Pancreas (tissue), 10 donors: ENCODE measurements at regions not wholly inside any gene's neighbourhood (a gene's known extent, or its start where the extent isn't known, plus 50 kb on each side); places are given as distances from the start of the nearest gene placed in this dataset.

ENCODE experiments used
- ATAC-seq, 4 donors: fragments of 200-7000 bp; cut with Tn5 transposase; one replicate each; pipeline versions ENCODE4 v1.8.0 to v1.9.1; 2020; ENCODE audit warnings: mild to moderate bottlenecking in 4 of 4, moderate library complexity in 4 of 4
- DNase-seq, 6 donors: peaks; one replicate each; pipeline ENCODE4 v3.0.0-alpha.2; 2020
- FAIRE-seq: peaks from 2 replicates; lab custom pipeline; 2012; peaks lifted over from hg19 to GRCh38; lab: Jason Lieb, UNC
- H3K27ac ChIP-seq, 4 donors: fragments of 200-600 bp; sonication (generic); 1 replicate in 3 of 4; 2 replicates in 1 of 4; pipeline versions ENCODE4 v1.5.0 to v1.8.0; 2020
- H3K27me3 ChIP-seq, 4 donors: fragments of 200-600 bp; one replicate each; pipeline ENCODE4 v1.8.0; 2021
- H3K36me3 ChIP-seq, 3 donors: fragments of 200-600 bp; sonication (generic) in 1 of 3; one replicate each; pipeline versions ENCODE4 v1.5.0 to v1.8.0; 2020 to 2021
- H3K4me1 ChIP-seq, 3 donors: fragments of 200-600 bp; one replicate each; pipeline ENCODE4 v1.8.0; 2021
- H3K4me3 ChIP-seq, 4 donors: fragments of 200-600 bp; sonication (generic) in 2 of 4; one replicate each; pipeline versions ENCODE4 v1.5.0 to v1.8.0; 2020 to 2021
- H3K9me3 ChIP-seq, 4 donors: fragments of 200-600 bp; one replicate each; pipeline ENCODE4 v1.8.0; 2021
- WGBS, 2 donors: extraction: QIAGEN DNeasy Blood & Tissue Kit; methylation state at CpG; one replicate each; pipeline ENCODE4 v1.1.7; 2013; 5-methylcytosine and 5-hydroxymethylcytosine counted together
- intact Hi-C, 3 donors: fragments of 100-400 bp; cut with DNase I; formaldehyde crosslinking; loops; one replicate each; pipeline versions ENCODE4 v1.11.1 to v1.14.2; 2022
- TF ChIP-seq, protein P1 (sequence below), 4 donors: fragments of 200-600 bp; sonication (generic) in 3 of 4; IDR thresholded peaks; one replicate each; pipeline versions ENCODE4 v1.5.0 to v1.8.0; 2021; ENCODE audit warnings: antibody characterized with exemption in 4 of 4
- donor health status: healthy with polysubstance abuse.
- donor health status: DM: no; HTN: no; CAD: no; lungs with moderate emphysema.
- donor health status: DM: no; HTN: no; CAD: no.
- donor health status: control.
- donor health status: control.
- donor health status: Bipolar disorder and iron deficiency.
- donor health status: DM: yes; HTN: yes; CAD: no.
- donor health status: DM: no; HTN: no; CAD: no.
- donor health status: DM: no; HTN: no; CAD: no.
- donor health status: DM: yes; HTN: yes; CAD: no.

- WGBS, 2 donors: 37 to 55% methylated on average over 2 of the region's 2 CpGs
- H3K9me3 ChIP-seq: no peaks in the 10 kb centered on the region
- FAIRE-seq (no peak), DNase-seq (no peak), ATAC-seq (no peak)
- H3K4me3 ChIP-seq: no peak overlapping the region
- no peaks in the 10 kb centered on the region for H3K27me3 ChIP-seq
- TF ChIP-seq, protein P1, sequence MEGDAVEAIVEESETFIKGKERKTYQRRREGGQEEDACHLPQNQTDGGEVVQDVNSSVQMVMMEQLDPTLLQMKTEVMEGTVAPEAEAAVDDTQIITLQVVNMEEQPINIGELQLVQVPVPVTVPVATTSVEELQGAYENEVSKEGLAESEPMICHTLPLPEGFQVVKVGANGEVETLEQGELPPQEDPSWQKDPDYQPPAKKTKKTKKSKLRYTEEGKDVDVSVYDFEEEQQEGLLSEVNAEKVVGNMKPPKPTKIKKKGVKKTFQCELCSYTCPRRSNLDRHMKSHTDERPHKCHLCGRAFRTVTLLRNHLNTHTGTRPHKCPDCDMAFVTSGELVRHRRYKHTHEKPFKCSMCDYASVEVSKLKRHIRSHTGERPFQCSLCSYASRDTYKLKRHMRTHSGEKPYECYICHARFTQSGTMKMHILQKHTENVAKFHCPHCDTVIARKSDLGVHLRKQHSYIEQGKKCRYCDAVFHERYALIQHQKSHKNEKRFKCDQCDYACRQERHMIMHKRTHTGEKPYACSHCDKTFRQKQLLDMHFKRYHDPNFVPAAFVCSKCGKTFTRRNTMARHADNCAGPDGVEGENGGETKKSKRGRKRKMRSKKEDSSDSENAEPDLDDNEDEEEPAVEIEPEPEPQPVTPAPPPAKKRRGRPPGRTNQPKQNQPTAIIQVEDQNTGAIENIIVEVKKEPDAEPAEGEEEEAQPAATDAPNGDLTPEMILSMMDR (IDR thresholded peaks at IDR 0.05): no peak
- intact Hi-C loops: no loop called here
- H3K27ac ChIP-seq: no peak overlapping the region
- H3K4me1 ChIP-seq: no peaks in the 10 kb centered on the region
- H3K36me3 ChIP-seq: no peaks in the 10 kb centered on the region
Measured at GRCh38 chr9:13616491-13617035, 337.1 kb upstream of the MPDZ start.

GRCh38 chr9:13615660-13616490, 336.4 kb upstream of the MPDZ start:
- 59 to 74% methylated on average over 7 of the region's 7 CpGs for WGBS, 2 donors
- no peak overlapping the region for H3K4me3 ChIP-seq
- H3K27me3 ChIP-seq: no peaks in the 10 kb centered on the region
- TF ChIP-seq, protein P1 (IDR thresholded peaks at IDR 0.05): no peak
- no peak overlapping the region for H3K27ac ChIP-seq
- intact Hi-C loops: no loop called here
- H3K9me3 ChIP-seq: no peaks in the 10 kb centered on the region
- FAIRE-seq (no peak), DNase-seq (no peak), ATAC-seq (no peak)
- H3K36me3 ChIP-seq: no peaks in the 10 kb centered on the region
- H3K4me1 ChIP-seq: no peaks in the 10 kb centered on the region

DNA sequence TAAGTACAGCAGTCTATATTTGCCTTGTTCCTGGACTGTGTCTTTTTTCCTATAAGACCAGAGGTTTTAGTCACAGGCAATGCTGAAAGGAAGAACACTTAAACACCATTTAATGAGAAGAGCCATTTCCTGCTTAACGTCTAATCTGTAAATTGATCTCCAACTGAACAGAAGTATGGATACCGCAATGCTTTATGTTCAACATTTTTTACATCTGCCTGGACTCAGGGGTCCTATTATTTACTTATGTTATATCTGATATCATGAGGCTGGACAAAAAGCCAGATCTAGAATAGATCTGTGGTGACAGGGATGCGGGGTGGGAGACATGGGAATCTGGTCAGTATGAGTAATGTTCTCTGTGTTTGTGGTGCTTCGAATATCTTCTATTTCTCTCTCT, 334.6 kb upstream of the MPDZ start:
- no peaks in the 10 kb centered on the region for H3K36me3 ChIP-seq
- no peaks in the 10 kb centered on the region for H3K9me3 ChIP-seq
- TF ChIP-seq, protein P1 (IDR thresholded peaks at IDR 0.05): no peak
- ATAC-seq (no peak), DNase-seq (no peak), FAIRE-seq (no peak)
- H3K27me3 ChIP-seq: no peaks in the 10 kb centered on the region
- H3K4me1 ChIP-seq: no peaks in the 10 kb centered on the region
- intact Hi-C loops: no loop called here
- H3K27ac ChIP-seq: no peak overlapping the region
- no peak overlapping the region for H3K4me3 ChIP-seq
- WGBS, 2 donors: 71 to 77% methylated on average over 4 of the region's 4 CpGs

DNA sequence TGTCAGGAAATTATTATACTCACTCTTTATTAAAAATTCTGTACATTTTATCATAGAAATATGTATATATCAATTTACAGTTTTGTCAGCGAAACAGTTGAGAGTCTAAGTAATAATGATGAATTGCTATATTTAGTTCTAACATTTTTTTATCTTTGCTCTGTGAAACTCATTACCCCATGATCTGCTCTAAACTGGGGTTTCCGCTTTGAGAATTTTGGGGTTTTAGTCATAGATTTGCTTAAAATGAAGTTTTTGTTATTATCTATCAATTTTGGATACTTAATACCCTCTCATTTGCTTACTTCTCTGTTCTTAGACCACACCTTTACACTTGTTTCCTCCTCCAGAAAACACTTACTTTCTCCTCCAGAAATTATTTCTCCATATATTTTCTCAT, 333.8 kb upstream of the MPDZ start:
- H3K36me3 ChIP-seq: no peaks in the 10 kb centered on the region
- H3K9me3 ChIP-seq: no peaks in the 10 kb centered on the region
- no peaks in the 10 kb centered on the region for H3K27me3 ChIP-seq
- H3K4me3 ChIP-seq: no peak overlapping the region
- ATAC-seq (no peak), FAIRE-seq (no peak), DNase-seq (no peak)
- no peak overlapping the region for H3K27ac ChIP-seq
- intact Hi-C loops: no loop called here
- H3K4me1 ChIP-seq: no peaks in the 10 kb centered on the region
- TF ChIP-seq, protein P1 (IDR thresholded peaks at IDR 0.05): no peak
- 82 to 90% methylated on average over 2 of the region's 2 CpGs for WGBS, 2 donors

- Histone ChIP-seq H3K27ac (no peak overlapping the region), H3K9me3 (no peaks in the 10 kb centered on the region)
- WGBS, 2 donors: 43 to 53% methylated on average over 6 of the region's 6 CpGs
Measured at GRCh38 chr9:13608451-13608850, 329.0 kb upstream of the MPDZ start.

More at GRCh38 chr9:13608451-13608850, 329.0 kb upstream of the MPDZ start:
- no peaks in the 10 kb centered on the region for H3K27me3 ChIP-seq
- H3K4me1 ChIP-seq: peaks cover 0 to 10% (median 0%) of the 10 kb centered on the region in 3 donors
- intact Hi-C loops: loop anchor here in 1 of 3 donors (10.0 kb wide), 1 partner anchor 64 kb away; no protein-coding TSS in a partner anchor
- DNase-seq (no peak), ATAC-seq (no peak), FAIRE-seq (no peak)
- H3K36me3 ChIP-seq: no peaks in the 10 kb centered on the region
- H3K4me3 ChIP-seq: no peak overlapping the region
- TF ChIP-seq, protein P1 (IDR thresholded peaks at IDR 0.05): no peak
